ENCODE measurements at regions not wholly inside any gene's neighbourhood (a gene's known extent, or its start where the extent isn't known, plus 50 kb on each side); places are given as distances from the start of the nearest gene placed in this dataset.
"Not testable (repeated sequence)": the region's sequence is repeated elsewhere in the genome, so short reads cannot be mapped to it uniquely, and the experiment has no call there.

DNA sequence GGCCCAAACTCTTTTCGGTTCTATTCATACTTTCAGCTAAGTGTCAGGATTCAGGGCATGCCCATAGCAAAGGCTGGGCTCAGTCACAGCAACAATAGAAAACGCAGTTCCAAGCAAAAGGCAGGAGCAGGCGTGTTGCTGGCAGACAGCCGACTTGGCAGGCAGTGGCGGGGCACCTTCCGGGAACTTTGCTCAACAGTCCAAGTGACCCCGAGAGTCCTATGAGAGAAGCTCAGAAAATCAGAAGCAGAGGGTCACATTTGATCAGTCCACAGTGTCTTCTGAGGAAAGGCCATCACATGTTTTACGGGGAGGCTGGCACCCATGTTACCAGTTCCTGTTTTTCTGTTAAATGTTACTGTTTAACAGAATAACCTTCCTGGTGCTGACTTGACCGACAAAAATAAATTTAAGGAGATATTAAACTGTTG lies 115.0 kb downstream of the DACT1 start:
- no peak for DNase-seq (ENCODE audit: low read depth in 3 of 3)

DNA sequence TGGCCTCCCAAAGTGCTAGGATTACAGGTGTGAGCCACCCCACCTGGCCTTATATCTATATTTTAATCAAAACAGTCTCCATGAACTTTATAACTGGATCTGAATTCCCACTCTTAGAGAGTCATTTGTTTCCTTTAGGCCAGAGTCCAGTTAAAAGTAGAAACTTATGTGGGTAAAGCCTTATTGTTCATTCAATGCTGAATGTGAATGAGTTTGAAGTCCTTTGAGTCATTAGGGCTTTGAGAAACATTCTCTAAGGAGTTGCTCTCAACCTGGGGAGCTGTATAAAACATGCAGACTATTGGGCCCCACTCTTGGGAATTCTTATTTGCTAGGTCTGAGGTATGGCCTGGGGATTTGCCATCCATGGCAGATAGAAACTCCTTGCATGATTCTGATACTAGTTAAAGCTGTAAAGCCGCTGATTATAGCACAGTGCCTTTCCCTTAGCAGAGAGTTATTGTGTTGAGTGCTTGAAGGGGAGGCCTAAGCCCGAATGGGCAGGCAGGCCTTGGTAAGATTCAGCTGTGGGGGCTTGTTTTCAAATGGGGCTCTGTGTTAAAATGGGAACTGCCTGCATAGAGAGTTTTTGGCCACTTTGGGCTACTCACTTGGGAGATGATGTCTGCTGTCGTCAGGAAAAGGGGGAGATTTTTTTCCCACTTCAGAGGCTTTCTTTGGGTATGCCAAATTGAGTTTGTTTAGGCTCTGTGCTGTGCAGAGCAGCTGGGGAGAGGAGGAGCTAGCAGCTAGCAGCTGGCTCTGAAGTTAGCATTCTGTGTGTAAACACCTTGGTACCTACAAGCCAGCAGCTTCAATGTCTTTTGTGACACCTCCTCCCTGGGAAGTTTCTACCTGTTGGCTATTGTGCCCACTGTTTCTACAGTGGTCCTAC lies 117.5 kb downstream of the DACT1 start:
- no peak for DNase-seq (ENCODE audit: low read depth in 3 of 3)

DNA sequence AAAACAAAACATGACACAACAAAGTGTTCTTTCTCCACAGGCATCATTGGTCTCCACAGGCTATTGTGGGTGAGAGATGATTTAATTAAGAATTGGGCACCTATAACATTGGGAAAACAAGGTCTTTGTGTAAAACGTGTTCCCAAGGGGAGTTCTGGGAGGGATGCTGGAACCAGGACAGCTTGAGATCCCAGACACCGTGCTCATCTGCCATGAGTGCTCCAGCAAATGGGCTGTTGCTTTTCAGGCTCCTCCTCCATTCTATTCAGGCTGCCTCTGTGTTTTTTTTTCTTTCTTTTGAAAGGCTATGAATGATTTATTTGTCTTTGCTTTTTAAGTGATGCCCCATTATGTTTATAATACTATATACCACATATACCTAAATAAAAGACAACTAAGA lies 122.4 kb downstream of the DACT1 start:
- no peak for DNase-seq (ENCODE audit: low read depth in 3 of 3)

DNA sequence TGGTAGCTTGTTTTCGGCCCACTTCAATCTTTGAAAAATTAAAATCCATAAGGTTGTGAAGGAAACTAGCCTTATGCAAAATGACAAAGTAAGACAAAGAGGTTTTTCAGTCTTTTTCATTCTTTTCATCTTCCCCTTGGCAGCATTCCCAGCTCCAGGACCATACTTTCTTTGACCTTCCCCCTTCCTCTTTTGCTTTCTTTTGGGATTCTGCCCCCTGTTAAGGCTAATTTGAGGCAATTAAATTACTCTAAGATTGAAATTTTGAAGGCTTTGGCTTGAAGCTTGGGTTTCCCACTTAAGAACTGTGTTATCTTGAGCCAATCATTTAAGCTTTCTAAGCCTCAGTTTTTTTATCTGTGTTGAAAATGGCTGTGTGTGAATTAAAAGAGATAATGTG lies 124.9 kb downstream of the DACT1 start:
- DNase-seq (ENCODE audit: low read depth in 3 of 3): no peak

DNA sequence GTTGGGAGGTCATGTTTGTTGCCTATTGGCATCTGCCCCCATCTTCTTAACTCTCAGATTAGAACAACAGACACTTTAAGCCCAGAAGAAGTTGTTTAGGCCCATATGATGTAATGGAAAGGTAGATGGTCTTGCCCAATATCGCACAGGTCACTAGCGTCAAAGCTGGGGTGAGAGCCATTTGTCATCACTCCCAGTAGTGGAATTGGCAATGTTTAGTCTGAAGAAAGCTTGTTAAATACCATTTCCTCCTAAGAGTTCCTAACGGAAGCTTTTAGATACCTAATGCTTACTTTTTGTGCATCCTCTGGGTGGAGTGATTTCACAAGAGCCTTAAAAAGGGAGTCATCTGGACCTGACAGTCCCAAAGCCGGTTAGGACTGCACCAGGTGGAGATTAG lies 125.4 kb downstream of the DACT1 start:
- no peak for DNase-seq (ENCODE audit: low read depth in 3 of 3)

DNA sequence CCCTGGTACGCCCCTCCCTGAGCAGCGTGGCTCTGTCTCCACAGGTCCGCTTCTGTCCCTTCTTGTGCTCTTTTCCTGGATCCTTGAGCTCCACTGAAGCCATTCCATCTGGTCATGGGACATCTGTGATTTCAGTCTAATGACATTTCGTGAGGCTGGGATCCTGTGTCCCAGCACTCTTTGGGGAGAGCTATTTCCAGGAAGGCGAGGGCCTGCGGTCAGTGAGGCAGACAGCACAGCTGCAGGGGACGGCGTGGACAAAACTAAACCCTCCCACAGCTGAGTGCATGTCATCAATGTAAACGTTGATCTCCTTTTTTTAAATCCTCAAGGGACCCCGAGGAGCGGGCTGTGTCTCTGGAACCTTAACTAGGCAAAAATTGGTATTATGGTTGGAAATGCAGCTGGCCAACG lies 127.7 kb downstream of the DACT1 start:
- no peak for DNase-seq (ENCODE audit: low read depth in 3 of 3)

DNA sequence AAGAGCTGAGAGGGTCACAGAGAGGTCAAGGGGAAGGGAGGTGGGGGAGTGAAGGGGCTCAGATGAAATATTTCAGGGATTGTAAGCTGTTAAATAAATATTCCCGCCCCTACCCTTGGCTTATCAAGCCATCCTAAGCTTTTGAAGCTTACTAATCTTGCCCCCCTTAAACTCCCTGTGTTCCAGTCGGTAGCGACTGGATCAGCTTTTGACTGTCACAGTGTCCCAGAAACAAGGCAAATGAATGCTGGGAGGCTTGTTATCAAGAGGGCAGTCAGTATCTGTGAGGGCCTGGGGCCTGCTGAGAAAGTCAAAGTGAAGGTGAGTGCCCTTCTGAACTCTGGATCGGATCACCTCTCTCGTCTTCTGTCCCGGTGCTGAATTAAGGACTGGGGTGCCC lies 128.1 kb downstream of the DACT1 start:
- DNase-seq (ENCODE audit: low read depth in 3 of 3): no peak

DNA sequence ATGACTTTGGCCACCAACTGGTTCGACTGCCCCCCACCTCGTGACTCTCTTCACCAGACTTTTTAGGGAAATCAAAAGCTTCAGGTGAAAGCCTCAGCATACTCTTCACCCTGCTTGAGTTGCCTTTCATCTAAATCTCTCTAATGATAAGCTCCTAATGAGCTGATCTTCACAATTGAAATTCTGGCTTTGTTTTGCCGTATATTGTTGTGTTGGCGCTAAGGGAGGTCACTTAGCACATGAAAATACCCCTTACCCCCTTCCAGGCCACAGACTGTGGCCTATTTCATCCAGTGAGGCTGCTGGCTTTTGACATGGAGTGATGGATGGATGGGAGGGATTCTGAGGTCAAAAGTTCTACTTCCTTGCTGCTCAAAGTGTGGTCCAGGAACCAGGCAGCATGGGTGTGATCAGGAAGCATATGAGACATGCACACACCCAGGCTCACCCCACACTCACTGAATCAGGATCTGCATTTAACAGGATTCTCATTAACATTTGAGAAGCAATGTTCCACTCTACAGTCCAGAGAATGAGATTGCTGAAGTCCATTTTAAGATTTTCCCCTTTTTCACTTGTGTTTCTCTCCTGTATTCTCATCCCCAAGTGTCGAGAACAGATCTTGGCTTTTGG lies 131.4 kb downstream of the DACT1 start:
- DNase-seq (ENCODE audit: low read depth in 3 of 3): no peak

DNA sequence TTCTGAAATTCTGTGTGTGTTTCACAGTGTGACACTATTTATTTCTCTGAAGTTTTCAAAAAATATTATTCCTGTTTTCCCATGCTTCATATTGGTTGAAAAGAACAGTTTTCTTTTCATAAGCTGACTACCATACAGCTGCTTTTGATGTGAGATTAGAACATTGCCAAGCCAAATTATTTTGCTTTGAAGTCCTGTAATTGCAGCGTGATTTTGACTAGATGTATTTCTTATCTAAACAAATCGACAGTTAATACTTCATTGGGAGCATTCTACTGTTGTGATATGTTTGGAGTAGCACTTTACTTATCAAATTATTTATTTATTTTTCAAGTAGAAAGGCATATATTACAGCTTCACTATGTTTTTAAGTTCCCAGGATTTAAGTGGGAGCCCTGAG lies 132.0 kb downstream of the DACT1 start:
- DNase-seq (ENCODE audit: low read depth in 3 of 3): no peak

DNA sequence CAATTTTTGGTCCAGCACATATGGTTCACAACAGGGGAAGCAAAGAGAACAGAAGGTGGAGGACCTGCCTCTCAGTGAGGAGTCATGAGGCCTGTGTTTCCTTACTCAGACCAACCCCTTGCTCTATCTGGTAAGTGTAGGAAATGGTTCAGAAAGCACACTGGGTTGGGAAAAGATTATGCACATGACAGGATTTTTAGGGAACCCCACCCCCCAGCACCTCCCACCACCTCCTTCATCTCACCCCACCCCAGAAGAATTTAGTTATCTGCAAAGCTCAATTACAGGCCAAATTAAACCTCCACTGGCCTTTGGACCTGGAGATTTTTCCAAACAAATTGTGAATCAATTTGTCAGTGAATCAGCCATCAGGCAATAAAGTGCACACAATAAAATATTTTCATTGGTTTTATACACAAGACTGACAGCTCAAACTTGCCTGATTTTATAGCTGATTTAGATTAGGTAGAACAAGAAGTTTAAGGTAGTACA lies 132.8 kb downstream of the DACT1 start:
- DNase-seq (ENCODE audit: low read depth in 3 of 3): no peak

DNA sequence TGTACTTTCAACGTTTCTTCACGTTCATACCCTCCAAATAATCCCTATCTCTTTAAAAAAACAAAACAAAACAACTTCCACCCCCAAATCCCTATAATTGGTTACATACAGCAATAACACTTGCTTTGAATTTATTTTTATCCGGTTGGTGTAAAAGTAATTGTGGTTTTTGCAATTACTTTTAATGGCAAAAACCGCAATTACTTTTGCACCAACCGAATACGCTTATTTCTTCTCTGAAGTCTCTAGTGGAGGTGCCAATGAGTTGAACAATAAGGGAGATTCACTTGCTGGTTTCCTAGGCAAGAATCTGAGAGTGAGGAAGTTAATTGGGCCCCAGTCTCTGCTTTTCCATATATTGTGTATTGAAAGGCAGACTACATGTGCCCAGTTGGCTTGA lies 133.3 kb downstream of the DACT1 start:
- no peak for DNase-seq (ENCODE audit: low read depth in 3 of 3)

DNA sequence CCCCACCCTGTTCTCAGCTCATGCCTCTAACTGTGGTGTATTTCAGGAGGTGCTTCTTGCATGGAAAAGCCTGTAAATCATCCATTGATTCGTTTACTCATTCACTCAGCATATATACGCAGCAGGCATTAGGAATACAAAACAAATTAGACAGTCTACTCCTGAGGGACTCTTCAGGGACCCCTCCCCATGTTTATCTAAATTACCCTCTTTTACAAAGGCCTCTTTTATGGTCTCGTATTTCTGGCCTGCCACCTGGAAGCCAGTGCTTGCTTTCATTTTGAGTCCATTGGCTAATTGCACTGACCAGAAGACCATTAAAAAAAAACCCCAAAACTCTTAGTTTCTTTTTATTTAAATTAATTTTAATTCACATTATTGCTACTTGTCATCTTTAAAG lies 134.4 kb downstream of the DACT1 start:
- no peak for DNase-seq (ENCODE audit: low read depth in 3 of 3)

DNA sequence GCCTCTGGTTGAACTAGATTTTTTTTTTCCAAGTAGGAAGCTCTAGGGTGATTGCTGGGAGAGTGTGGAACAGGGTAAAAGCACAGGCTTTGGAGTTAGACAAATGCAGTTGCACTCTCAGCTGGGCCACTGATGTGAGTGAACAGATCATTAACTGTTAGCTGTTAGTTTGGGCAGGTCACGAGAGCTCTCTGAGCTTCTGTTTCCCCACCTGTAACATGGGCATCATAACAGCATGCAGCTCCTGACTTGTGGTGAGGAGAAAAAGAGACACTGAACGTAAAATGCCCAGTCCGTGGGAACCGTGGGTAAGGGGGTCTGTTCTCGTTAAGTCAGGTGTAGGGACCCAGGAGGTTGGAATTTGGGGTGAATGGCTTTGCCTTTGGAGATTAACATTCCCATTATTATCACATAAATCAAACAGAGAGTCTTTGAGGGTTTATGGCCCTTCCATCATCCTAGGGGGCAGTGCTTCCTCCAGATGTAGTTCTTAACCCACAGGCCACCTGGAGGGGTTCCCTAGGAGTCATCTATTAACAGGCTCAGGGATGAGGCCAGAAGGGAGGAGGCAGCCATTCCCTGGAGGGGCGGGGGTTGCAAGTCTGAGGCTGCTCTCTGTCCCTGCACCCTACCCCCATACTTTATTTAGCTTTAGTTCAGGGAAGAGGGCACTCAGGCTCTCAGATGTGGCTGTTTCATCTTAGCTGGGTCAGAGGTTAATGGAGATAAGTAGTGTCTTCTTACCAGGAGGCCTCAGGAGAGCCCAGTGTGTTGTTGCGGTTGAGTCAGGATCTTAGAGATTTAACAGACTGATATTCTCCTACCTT lies 135.2 kb downstream of the DACT1 start:
- DNase-seq (ENCODE audit: low read depth in 3 of 3): no peak

DNA sequence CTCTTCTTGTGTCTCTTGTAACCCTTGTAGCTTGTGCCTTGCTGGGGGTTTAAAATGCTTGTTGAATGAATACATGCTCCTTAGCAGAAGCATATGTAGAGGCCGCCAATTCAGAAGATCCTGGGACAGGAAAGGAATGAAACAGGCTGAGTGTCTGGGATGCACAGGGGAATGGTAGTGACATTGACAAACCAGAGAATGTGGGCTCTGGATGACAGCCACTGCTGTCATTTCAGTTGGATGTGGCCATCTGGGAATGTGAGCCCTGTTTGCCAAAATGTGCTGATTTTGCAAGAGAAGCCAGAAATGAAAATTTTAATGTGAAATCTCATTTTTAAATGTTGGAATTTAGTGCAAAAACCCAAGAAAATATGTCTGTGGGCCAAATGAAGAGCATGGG lies 136.8 kb downstream of the DACT1 start:
- DNase-seq (ENCODE audit: low read depth in 3 of 3): no peak

DNA sequence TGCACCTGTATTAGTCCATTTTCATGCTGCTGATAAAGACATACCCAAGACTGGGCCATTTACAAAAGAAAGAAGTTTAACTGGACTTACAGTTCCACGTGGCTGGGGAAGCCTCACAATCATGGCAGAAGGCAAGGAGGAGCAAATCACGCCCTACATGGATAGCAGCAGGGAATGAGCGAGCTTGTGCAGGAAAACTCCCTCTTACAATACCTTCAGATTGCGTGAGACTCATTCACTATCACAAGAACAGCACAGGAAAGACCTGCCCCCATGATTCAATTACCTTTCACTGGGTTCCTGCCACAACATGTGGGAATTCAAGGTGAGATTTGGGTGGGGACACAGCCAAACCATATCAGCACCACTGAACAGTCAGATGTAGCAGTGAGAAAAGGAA lies 137.4 kb downstream of the DACT1 start:
- not testable (repeated sequence) for DNase-seq (ENCODE audit: low read depth in 3 of 3)

DNA sequence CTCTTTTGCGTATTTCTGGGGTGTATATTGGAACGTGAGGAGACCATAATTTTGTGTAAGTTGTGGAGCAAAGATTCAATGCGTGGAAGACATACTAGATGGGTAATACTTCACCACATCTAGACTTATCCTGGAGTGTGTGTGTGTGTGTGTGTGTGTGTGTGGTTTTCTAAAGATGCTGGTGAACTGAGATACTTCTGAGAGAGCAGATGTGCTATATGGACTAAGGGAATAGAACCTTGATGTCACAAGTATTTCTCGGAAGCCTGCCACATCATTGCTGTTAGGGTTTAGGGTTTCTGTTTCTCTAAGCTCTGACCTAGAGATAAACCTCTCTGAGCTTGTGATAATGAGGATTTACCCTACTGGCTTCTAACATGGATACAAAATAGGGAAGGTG lies 138.8 kb downstream of the DACT1 start:
- DNase-seq (ENCODE audit: low read depth in 3 of 3): no peak

DNA sequence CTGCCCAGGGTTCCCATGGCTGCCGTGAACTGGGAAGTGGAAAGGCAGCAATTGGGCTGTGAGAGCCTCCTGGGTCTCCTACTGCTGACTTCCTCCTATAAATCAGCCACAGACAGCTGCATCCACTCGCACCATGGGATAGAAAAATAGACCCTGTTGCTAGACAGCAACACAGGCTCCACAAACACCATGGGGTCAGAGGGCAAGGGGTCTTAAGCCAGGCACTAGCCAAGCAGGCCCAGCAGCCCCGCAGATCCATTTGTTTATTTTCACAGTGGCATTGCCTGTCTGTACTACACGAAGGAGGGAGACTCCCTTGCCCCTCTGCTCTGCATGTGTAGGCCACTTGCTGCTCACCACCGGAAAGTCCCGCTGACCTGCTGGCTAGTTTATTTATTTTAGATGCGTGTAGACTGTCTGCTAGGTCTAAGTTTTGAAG lies 139.8 kb downstream of the DACT1 start:
- DNase-seq (ENCODE audit: low read depth in 3 of 3): no peak

DNA sequence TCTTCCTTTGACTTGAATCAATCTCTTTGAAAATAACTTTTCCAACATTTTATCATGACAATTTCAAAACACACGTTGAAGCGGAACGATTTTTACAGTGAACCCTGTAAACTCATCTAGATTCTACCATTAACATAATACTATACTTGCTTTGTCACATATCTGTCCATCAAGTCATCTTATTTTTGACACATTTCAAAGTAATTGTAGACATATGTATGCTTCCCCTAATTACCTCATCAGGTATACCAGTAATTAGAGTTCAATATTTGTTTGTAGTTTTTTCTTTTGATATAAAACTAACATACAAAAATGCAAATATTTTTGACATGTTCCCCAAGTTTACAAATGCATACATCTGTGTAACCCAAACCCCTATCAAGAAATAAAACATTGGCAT lies 140.4 kb downstream of the DACT1 start:
- no peak for DNase-seq (ENCODE audit: low read depth in 3 of 3)

DNA sequence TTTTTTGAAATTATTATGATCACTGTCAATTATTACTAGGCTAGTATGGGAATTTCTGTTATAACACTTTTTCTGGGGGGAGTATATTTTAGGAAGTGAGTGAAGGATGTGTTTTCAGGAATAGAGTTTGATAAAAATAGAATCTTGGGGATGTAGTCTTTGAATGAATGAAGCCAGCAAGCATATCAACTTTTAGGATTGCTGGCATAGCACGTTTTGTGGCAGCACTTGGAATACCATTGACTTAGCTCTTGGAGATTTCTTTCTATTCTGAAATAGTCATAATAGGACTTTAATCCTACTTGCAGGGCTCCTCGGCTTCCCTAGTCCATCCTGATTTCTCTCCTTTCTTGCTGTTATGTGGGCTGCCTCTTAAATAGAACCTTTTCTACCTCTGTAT lies 141.6 kb downstream of the DACT1 start:
- DNase-seq (ENCODE audit: low read depth in 3 of 3): no peak

DNA sequence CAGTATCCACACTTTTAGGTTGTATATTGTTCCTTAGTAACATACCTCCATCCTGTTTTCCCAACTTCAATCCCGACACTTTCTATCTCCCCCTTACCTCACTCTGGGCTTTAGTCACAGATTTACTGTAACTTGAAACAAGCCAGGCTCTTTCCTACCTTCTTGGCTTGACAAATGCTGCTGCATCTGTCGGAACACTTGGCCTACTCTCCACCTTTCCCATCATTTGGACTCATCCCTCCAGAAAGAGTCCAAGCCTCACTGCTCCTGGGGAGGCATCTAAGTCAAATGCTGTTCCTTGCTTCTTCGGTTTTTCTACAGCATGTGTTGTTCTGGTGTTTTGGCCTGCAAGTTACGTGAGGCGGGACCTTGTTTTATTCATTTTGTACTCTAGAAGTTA lies 142.4 kb downstream of the DACT1 start:
- no peak for DNase-seq (ENCODE audit: low read depth in 3 of 3)

DNA sequence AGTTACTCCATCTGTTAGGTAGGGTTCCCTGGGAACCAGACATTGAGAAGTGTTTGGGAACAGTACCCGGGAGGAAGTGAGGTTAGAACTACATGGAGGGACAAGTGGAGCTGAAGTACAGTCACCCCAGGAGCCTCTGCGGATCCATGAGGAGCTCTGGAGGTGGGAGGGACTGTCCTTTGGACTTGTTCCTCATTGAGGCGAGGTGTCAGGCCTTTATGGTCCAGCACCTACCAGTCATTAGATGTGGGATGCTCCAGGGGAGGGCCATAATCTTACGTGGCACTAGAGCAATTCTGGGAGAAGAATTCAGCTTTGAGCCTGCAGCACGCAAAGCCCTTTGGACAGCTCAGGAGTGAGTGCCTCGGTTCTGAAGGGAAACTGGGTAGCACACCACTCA lies 142.8 kb downstream of the DACT1 start:
- no peak for DNase-seq (ENCODE audit: low read depth in 3 of 3)

DNA sequence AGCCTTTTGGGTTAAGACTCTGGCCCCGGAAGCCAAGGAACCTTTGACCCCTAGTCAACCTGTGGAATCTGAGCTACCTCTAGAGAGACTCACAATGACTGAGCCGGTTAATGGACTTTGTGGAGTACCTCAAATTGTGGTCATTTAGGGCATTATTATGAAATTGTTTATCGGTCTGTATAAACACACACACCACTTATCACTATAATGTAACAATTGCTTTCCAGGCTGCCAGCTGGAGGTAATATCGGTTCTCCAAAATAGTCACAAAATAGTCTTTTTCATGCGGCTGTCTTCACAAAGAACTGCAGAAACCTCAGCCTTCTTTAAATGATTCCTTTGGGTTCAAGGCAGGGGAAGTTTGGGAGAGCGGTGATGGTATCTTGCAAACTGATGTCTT lies 144.2 kb downstream of the DACT1 start:
- no peak for DNase-seq (ENCODE audit: low read depth in 3 of 3)
